HepG2 (cell line): ENCODE measurements at regions not wholly inside any gene's neighbourhood (a gene's known extent, or its start where the extent isn't known, plus 50 kb on each side); places are given as distances from the start of the nearest gene placed in this dataset.

Source experiments
- KDM4B ChIP-seq: sonication (generic); formaldehyde crosslinking; IDR thresholded peaks from 2 replicates; pipeline ENCODE4 v1.4.0; 2020; ENCODE audit warnings: missing genetic modification reagents
- POLR2AphosphoS5 ChIP-seq: IDR thresholded peaks from 2 replicates; pipeline ENCODE4 v1.6.1; 2012; ENCODE audit warnings: low read depth, low read length
- ZNF709 ChIP-seq: sonication (generic); formaldehyde crosslinking; IDR thresholded peaks from 2 replicates; pipeline ENCODE4 v1.5.0; 2020; ENCODE audit warnings: mild to moderate bottlenecking, missing genetic modification reagents
- TF ChIP-seq, protein P1 (sequence below): sonication (generic); formaldehyde crosslinking; IDR thresholded peaks from 2 replicates; pipeline ENCODE4 v1.8.0; 2022; ENCODE audit warnings: low read depth, missing genetic modification reagents
- TF ChIP-seq, protein P2 (sequence below): sonication (generic); formaldehyde crosslinking; IDR thresholded peaks from 2 replicates; pipeline ENCODE4 v1.5.0; 2020; ENCODE audit warnings: mild to moderate bottlenecking, missing genetic modification reagents, moderate library complexity
- TF ChIP-seq, protein P3 (sequence below): sonication (generic); formaldehyde crosslinking; conservative IDR thresholded peaks from 2 replicates; pipeline ENCODE4 v1.4.0; 2020; ENCODE audit warnings: missing genetic modification reagents

DNA sequence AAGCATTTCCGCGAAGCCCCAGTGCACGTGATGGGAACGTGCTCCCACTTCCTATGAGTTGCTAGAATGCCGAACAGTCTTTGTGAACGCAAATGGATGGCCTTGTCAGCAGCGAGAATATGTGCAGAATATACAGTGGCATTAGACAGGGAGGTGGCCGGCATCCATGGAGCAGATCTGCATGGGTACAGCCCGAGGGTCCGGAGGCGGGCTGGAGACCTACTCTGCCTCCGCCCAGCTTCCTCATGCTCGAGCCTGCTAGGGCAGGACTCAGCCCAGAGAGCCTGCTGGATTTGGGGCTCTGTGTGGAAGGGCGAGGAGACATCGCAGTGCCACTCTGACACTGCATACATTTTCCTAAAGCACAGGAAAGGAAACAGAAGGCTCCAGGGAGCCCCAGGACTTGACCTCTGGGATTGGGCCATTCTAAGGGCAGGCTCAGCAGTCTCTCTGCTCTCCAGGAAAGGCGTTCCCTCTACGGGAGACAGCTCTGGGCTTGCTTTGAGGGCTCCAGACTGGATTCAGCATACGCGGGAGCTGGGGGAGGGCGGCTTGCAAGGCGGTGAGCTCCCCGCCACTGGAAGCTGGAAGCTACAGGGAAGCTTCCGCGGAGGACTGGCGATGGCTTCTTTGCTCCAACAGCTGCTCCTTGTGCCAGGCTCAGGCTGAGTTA, 55.9 kb upstream of the UQCRFS1 start:
- TF ChIP-seq, protein P1, sequence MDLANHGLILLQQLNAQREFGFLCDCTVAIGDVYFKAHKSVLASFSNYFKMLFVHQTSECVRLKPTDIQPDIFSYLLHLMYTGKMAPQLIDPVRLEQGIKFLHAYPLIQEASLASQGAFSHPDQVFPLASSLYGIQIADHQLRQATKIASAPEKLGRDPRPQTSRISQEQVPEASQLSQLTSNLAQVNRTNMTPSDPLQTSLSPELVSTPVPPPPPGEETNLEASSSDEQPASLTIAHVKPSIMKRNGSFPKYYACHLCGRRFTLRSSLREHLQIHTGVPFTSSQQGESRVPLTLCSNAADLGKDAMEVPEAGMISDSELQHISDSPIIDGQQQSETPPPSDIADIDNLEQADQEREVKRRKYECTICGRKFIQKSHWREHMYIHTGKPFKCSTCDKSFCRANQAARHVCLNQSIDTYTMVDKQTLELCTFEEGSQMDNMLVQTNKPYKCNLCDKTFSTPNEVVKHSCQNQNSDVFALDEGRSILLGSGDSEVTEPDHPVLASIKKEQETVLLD (CRISPR knock-in tag), result no peak
- TF ChIP-seq POLR2AphosphoS5 (no peak), KDM4B (CRISPR knock-in tag) (no peak), ZNF709 (CRISPR knock-in tag) (no peak)
- TF ChIP-seq, protein P2, sequence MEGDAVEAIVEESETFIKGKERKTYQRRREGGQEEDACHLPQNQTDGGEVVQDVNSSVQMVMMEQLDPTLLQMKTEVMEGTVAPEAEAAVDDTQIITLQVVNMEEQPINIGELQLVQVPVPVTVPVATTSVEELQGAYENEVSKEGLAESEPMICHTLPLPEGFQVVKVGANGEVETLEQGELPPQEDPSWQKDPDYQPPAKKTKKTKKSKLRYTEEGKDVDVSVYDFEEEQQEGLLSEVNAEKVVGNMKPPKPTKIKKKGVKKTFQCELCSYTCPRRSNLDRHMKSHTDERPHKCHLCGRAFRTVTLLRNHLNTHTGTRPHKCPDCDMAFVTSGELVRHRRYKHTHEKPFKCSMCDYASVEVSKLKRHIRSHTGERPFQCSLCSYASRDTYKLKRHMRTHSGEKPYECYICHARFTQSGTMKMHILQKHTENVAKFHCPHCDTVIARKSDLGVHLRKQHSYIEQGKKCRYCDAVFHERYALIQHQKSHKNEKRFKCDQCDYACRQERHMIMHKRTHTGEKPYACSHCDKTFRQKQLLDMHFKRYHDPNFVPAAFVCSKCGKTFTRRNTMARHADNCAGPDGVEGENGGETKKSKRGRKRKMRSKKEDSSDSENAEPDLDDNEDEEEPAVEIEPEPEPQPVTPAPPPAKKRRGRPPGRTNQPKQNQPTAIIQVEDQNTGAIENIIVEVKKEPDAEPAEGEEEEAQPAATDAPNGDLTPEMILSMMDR (CRISPR knock-in tag), result no peak
- TF ChIP-seq, protein P3, sequence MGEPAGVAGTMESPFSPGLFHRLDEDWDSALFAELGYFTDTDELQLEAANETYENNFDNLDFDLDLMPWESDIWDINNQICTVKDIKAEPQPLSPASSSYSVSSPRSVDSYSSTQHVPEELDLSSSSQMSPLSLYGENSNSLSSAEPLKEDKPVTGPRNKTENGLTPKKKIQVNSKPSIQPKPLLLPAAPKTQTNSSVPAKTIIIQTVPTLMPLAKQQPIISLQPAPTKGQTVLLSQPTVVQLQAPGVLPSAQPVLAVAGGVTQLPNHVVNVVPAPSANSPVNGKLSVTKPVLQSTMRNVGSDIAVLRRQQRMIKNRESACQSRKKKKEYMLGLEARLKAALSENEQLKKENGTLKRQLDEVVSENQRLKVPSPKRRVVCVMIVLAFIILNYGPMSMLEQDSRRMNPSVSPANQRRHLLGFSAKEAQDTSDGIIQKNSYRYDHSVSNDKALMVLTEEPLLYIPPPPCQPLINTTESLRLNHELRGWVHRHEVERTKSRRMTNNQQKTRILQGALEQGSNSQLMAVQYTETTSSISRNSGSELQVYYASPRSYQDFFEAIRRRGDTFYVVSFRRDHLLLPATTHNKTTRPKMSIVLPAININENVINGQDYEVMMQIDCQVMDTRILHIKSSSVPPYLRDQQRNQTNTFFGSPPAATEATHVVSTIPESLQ (CRISPR knock-in tag), result no peak
